GM21447 (cell line): ENCODE measurements at regions not wholly inside any gene's neighbourhood (a gene's known extent, or its start where the extent isn't known, plus 50 kb on each side); places are given as distances from the start of the nearest gene placed in this dataset.
"Not testable (repeated sequence)": the region's sequence is repeated elsewhere in the genome, so short reads cannot be mapped to it uniquely, and the experiment has no call there.

ENCODE experiments used
- ATAC-seq: cut with Tn5 transposase; IDR thresholded peaks from one replicate; pipeline ENCODE4 v1.9.1; 2021; ENCODE audit not compliant: unreplicated experiment

DNA sequence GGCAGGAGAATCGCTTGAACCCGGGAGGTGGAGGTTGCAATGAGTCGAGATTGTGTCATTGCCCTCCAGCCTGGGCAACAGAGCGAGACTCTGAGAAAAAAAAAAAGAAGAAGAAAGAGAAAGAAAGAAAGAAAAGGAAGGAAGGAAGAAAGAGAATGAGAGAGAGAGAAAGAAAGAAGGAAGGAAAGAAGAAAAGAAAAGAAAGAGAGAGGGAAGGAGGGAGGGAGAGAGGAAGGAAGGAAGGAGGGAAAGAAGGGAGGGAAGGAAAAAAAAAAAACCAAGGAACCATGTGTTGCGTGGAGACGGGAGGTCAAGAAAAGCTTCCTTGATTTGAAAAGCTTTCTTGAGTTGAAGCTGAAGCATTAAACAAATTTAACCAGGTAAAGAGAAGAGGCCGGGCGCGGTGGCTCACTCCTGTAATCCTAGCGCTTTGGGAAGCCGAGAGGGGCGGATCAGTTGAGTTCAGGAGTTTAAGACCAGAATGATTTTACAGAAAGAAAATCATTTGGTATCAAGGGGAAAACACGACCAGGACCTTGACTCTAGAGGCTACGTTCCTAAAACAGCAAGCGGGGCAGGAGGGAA is 90.5 kb upstream of the PRSS16 start:
- no peak for ATAC-seq

- ATAC-seq, result peak; percentile 61
Observed at GRCh38 chr6:27157459-27158315, 89.8 kb upstream of the PRSS16 start.

- no peak for ATAC-seq
Observed at GRCh38 chr6:27158316-27158643, 89.2 kb upstream of the PRSS16 start.

- no peak for ATAC-seq
Observed at GRCh38 chr6:27159725-27160124, 87.8 kb upstream of the PRSS16 start.

DNA sequence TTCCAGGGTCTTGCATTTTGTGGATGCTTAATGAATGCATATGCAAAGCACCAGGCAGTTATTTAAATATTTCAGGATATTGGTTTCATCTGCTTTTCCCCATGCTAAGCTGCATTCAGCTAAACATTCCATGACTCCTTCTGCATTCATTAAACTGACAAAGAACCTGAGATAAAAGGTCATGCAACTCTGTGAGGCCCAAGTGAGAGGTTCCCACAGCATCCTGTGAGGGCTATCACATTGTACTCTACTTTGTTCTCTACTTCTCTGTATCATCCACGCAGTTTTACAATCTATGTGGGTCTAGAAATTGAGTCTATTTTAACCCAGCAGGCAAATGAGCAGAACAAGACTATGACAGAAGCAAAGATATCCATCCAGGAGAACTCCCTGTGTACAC is 86.4 kb upstream of the PRSS16 start:
- ATAC-seq, result no peak

DNA sequence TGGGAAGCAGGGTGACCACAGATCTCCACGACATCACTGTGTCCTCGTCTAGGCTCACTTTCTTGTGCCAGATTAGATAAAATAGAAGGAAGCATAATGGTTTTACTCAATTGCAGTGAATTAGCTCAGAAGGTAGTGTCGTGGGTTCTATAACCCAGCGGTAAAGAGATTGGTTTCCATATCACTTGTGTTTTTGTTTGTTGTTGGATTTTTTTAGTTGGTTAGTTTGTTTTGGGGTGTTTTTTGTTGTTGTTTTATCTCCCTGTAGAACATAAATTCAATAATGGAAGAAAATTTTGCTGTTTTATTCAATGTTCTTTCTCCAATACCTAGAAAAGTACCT is 85.9 kb upstream of the PRSS16 start:
- ATAC-seq, result no peak

GRCh38 chr6:27161946-27162603 is 85.4 kb upstream of the PRSS16 start:
- ATAC-seq, result no peak

GRCh38 chr6:27163834-27164233 is 83.7 kb upstream of the PRSS16 start:
- ATAC-seq, result no peak

DNA sequence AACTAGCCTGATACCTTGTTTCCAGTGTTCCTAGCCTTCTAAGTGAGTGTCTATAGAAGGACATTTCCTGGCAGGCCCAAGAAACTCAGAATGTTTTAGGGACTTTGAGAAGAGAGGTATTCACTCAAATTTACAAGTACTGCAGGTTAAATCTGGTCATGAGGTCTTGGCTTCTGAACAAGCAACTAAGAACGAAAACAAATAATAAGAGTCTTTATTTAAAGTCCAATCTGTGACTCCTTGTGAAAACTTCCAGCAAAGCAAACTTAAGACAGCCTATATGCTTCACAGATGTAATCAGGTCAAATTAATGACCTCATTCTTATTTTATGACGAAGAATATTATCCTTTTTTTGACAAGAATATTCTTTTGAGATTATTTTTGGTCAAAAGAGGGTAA is 79.4 kb upstream of the PRSS16 start:
- no peak for ATAC-seq

DNA sequence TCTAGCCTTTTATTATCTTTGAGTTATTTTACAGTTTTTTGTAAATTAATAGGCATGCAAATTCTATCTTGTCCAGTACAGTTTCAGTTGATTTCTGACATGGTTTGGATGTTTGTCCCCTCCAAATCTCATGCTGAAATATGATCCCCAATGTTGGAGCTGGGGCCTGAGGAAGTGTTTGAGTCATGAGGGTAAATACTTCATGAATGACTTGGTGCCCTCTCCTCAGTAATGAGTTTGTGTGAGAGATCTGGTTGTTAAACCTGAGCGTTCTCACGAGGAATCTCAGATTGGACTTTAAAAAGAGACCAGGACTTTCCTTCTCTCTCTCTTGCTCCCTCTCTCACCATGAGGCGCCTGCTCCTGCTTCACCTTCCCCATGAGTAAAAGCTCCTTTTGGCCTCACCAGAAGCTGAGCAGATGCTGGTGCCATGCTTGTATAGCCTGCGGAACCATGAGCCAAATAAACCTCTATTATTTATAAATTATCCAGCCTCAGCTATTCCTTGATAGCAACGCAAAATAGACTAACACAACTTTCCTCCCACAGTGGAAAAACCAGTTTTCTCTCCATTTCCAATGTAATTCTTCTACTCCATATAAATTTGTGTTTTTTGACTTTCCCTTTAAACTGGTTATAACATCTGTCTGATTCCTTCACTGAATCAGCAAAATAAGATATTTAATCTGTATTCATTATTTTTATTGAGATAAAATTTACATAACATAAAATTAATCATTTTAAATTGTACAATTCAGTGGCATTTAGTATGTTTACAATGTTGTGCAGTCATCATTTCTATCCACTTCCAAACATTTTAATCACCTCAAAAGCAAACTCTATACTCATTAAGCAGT is 78.7 kb upstream of the PRSS16 start:
- no peak for ATAC-seq

DNA sequence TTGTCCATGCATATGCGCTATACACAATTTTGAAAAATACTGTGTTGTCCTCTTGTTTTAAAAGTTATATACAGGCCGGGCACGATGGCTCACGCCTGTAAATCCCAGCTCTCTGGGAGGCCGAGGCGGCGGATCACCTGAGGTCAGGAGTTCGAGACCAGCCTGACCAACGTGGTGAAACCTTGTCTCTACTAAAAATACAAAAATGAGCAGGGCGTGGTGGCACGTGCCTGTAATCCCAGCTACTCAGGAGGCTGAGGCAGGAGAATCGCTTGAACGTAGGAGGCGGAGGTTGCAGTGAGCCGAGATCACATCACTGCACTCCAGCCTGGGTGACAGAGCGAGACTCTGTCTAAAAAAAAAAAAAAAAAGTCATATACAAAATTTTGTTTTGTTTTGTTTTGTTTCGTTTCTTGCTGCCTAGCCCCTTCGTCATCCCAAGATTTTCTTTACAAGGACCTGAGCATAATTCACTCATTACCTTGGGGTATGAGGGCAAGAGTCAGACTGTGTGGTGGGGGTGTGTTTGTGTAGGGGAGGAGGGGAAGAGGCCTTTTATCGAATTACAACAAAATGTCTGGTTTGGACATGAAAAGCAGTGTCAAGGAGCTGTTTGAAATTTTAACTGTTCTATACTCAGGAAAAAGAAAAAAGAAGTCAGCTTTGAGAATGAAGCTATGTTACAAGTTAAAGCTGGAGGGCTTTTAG is 74.8 kb upstream of the PRSS16 start:
- not testable (repeated sequence) for ATAC-seq

DNA sequence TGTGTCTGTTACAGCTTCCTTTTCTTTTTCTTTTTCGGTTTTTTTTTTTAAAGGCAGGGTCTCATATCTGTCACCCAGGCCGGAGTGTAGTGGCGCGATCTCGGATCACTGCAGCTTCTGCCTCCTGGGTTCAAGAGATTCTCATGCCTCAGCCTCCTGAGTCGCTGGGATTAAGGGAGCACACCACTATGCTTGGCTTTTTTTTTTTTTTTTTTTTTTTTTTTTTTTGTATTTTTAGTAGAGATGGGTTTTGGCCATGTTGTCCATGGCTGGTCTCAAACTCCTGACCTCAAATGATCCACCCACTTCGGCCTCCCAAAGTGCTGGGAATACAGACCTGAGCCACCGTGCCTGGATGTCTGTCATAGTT is 74.3 kb upstream of the PRSS16 start:
- ATAC-seq, result not testable (repeated sequence)

DNA sequence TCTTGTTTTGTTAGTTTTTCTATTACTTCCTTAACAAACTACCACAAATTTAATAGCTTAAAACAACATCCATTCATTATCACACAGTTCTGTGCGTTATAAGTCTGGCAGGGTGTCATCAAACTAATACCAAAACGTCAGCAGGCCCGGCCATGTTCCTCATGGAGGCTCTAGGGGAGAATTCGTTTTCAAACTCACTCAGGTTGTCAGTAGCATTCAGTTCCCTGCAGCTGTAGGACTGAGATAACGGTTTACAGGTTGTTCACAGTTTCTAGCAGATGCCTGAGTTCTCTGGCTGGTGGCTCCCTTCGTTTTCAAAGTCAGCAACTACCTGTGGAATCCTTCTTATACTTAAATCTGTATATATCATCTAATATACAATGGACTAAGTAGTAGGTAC is 72.5 kb upstream of the PRSS16 start:
- no peak for ATAC-seq

DNA sequence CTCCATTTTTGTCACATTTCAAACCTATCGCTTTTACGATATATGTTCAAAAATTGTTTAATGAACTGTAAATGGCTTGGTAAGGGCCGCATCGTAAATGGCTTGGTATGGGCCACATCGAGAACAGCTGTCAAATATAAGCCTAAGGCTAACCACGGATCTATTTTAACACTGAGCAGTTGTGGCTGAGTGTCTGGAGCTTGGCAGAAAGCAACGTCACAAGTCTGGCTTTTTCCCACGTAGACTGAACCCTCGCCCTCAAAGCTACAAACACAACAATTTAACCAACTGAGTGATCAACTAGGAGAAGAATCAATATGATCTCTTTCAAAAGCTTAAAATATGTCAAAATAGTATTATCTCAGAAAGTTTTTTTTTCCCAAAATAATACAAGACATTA is 71.4 kb upstream of the PRSS16 start:
- ATAC-seq, result no peak

DNA sequence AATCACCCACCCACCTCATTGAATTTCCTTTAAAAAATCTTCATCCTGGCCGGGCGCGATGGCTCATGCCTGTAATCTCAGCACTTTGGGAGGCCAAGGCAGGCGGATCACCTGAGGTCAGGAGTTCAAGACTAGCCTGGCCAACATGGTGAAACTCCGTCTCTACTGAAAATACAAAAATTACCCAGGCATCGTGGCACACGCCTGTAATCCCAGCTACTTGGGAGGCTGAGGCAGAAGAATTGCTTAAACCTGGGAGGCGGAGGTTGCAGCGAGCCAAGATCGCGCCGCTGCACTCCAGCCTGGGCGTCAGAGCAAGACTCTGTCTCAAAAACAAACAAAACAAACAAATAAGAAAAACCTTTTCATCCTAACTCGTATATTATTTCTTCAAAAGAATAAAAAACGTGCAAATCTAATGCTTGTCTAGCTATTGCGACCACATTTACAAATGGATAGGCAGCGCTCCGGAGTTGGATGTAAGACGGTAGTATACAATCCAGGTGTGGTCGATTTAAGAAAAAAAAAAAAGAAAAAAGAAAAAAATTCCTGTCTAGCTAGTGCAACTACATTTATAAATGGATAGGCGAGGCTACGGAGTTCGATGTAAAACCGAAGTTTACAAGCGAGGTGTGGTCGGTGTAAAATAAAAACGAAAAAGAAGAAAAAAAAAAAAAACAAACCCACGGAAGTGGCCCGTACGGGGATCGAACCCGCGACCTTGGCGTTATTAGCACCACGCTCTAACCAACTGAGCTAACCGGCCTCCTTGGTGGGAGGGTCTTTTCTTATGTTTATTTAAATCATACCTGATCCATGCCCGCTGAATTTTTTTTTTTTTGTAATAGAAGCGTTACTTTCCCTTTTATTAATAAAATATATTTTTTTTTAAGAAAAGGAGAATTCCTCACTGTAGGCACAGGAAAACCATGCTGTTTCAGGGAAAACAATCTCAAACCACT is 70.7 kb upstream of the PRSS16 start:
- ATAC-seq, result no peak

DNA sequence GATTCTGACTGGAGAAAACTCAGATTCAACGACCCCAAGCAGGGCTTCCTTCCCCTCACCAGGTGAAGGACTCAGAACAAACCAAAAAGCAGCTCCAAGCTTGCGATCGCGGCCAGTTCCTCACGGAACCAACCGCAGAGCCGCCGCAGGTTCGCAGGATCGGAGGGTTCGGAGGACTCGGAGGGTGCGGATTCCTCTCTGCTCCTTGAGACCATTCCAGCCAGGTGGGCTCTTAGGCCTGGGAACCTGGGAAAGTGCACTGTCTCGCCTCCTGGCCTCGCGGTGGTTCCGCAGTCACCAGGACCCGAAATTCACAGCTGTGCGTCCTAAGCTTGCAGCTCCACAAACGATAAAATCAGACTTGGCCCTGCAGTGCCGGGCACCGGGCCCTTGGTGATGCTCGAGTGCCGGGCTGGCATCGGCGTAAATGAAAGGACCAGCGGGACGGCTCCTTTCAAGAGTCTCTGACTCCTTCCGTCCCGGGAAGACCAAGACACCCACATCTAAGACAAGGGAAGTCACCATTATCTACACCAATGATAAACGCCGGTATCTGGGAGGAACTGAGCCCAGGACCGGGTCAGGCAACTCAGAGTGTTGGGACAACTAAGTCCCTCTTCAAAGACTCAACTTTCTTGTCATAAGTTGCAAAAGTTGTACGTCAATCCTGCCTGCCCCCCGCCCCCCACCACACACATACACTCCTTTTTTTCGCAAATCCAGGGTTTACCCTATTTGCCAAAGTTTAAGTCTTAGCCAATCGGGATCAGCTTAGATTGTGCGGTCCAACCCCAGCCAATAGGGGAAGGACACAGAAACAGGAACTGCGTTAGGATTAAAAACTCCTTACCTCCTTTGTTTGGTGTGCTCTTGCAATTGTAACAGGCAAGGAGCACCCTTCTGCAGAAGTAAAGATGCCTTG is 69.8 kb upstream of the PRSS16 start:
- ATAC-seq, result peak; percentile 75

DNA sequence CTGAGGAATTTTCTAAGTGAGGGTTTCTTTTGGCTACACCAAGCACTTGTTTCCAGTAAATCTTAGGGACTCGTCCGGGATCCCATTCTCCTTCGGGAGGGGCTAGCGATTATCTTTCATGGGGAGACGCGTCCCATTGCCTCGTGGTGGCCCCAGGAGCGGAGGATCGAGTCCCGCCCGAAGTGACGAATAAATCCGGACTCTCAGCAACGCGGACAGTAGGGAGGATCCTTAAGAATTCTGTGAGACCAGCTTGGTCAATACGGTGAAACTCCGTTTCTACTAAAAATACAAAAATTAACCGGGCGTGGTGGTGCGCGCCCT is 69.1 kb upstream of the PRSS16 start:
- no peak for ATAC-seq

GRCh38 chr6:27178860-27179259 is 68.6 kb upstream of the PRSS16 start:
- ATAC-seq, result no peak
